PFSK-1 (cell line): ENCODE measurements at regions not wholly inside any gene's neighbourhood (a gene's known extent, or its start where the extent isn't known, plus 50 kb on each side); places are given as distances from the start of the nearest gene placed in this dataset.

Experiments used
- POLR2AphosphoS5 ChIP-seq: IDR thresholded peaks from 2 replicates; pipeline ENCODE4 v1.6.1; 2012; ENCODE audit warnings: low read depth, mild to moderate bottlenecking, control low read depth, low read length, moderate library complexity
- SIN3A ChIP-seq: IDR thresholded peaks from 2 replicates; pipeline ENCODE4 v1.6.1; 2012; ENCODE audit warnings: mild to moderate bottlenecking, low read length, moderate library complexity, borderline replicate concordance; ENCODE audit not compliant: insufficient read depth
- TAF1 ChIP-seq: IDR thresholded peaks from 2 replicates; pipeline ENCODE4 v1.6.1; 2012; ENCODE audit warnings: low read length, control low read depth, borderline replicate concordance; ENCODE audit not compliant: insufficient read depth
- TF ChIP-seq, protein P1 (sequence below), 2 experiments: IDR thresholded peaks; 2 replicates each; pipeline versions ENCODE4 v1.6.1 to v1.8.0; 2011 to 2012; ENCODE audit warnings: low read depth in 2 of 2, low read length in 2 of 2, control low read depth in 1 of 2, inconsistent platforms in 1 of 2, mild to moderate bottlenecking in 1 of 2, moderate library complexity in 1 of 2; ENCODE audit not compliant: insufficient read depth in 1 of 2

DNA sequence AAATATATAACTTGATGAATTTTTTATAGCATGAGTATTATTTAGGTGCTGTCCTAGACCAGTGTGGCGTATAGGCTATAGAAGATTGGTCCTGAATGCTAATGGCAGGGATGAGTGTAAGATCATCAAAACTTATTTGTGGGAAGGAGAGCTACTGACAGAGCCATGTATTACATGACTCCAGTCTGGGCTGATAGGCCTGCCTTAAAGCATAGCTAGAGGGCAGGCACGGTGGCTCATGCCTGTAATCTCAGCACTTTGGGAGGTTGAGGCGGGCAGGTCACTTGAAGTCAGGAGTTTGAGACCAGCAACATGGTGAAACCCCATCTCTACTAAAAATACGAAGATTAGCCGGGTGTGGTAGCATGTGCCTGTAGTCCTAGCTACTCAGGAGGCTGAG lies 198.1 kb upstream of the KLF14 start:
- TF ChIP-seq POLR2AphosphoS5 (no peak), TAF1 (no peak), SIN3A (no peak)
- TF ChIP-seq, protein P1, sequence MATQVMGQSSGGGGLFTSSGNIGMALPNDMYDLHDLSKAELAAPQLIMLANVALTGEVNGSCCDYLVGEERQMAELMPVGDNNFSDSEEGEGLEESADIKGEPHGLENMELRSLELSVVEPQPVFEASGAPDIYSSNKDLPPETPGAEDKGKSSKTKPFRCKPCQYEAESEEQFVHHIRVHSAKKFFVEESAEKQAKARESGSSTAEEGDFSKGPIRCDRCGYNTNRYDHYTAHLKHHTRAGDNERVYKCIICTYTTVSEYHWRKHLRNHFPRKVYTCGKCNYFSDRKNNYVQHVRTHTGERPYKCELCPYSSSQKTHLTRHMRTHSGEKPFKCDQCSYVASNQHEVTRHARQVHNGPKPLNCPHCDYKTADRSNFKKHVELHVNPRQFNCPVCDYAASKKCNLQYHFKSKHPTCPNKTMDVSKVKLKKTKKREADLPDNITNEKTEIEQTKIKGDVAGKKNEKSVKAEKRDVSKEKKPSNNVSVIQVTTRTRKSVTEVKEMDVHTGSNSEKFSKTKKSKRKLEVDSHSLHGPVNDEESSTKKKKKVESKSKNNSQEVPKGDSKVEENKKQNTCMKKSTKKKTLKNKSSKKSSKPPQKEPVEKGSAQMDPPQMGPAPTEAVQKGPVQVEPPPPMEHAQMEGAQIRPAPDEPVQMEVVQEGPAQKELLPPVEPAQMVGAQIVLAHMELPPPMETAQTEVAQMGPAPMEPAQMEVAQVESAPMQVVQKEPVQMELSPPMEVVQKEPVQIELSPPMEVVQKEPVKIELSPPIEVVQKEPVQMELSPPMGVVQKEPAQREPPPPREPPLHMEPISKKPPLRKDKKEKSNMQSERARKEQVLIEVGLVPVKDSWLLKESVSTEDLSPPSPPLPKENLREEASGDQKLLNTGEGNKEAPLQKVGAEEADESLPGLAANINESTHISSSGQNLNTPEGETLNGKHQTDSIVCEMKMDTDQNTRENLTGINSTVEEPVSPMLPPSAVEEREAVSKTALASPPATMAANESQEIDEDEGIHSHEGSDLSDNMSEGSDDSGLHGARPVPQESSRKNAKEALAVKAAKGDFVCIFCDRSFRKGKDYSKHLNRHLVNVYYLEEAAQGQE (IDR thresholded peaks at IDR 0.05; ENCODE audit: insufficient read depth in 1 of 2, low read depth in 2 of 2, low read length in 2 of 2), result no peak
